K562 (cell line): ENCODE measurements at regions not wholly inside any gene's neighbourhood (a gene's known extent, or its start where the extent isn't known, plus 50 kb on each side); places are given as distances from the start of the nearest gene placed in this dataset.

Experiments
- ATAC-seq: fragments of 200-7000 bp; cut with Tn5 transposase; 3 replicates; pipeline ENCODE4 v1.9.1; 2020; ENCODE audit warnings: moderate library complexity
- BruUV-seq: library from RNA; stranded (reverse); fragments of 400-500 nt; replicated peaks from 2 replicates; lab custom pipeline; 2021; lab: Mats Ljungman, UMichigan
- CTCF ChIA-PET: fragments of 300-600 bp; formaldehyde crosslinking; extraction: SDS; loops from one replicate; lab custom pipeline; 2021; ENCODE audit warnings: low intra/inter-chr PET ratio; lab: Yijun Ruan, JAX
- POLR2A ChIA-PET: fragments of 300-600, 350-650 bp; sonication (Branson Sonifier 250); formaldehyde crosslinking; extraction: SDS; loops from one replicate; lab custom pipeline; 2021; ENCODE audit warnings: antibody characterized with exemption, inconsistent platforms; lab: Yijun Ruan, JAX
- DNase-seq, 4 experiments: peaks; one replicate each; pipeline versions ENCODE4 v3.0.0 to v3.0.0-alpha.2; 2011 to 2018; ENCODE audit warnings: low spot score in 3 of 4, mixed read lengths in 3 of 4; ENCODE audit errors: extremely low read depth in 1 of 4
- FAIRE-seq: peaks from 2 replicates; lab custom pipeline; 2011; peaks lifted over from hg19 to GRCh38; lab: Jason Lieb, UNC
- H2AFZ ChIP-seq: 2 replicates; pipeline ENCODE4 v1.6.0; 2011; ENCODE audit warnings: low read depth, low read length, control low read depth, inconsistent platforms
- H3K27ac ChIP-seq: fragments of 200-600 bp; 3 replicates; pipeline ENCODE4 v1.8.0; 2011; ENCODE audit warnings: low read depth, mild to moderate bottlenecking, control low read depth, inconsistent platforms, low read length, moderate library complexity, mixed read lengths; ENCODE audit errors: extremely low read depth
- H3K27me3 ChIP-seq, 2 experiments: fragments of 300-600 bp in 1 of 2; 2 replicates in 1 of 2; 3 replicates in 1 of 2; pipeline versions ENCODE4 v1.6.0 to v1.8.0; 2011; ENCODE audit warnings: inconsistent platforms in 2 of 2, low read length in 2 of 2, mild to moderate bottlenecking in 1 of 2, mixed read lengths in 1 of 2, moderate library complexity in 1 of 2; ENCODE audit not compliant: control insufficient read depth in 2 of 2, insufficient read depth in 2 of 2
- H3K36me3 ChIP-seq: fragments of 300-600 bp; 3 replicates; pipeline ENCODE4 v1.8.0; 2011; ENCODE audit warnings: mild to moderate bottlenecking, low read length, inconsistent platforms; ENCODE audit not compliant: control insufficient read depth, insufficient read depth
- H3K4me1 ChIP-seq, 2 experiments: fragments of 200-600 bp in 1 of 2; replicated peaks in 1 of 2; 2 replicates in 1 of 2; 3 replicates in 1 of 2; pipeline versions ENCODE4 v1.5.1 to v1.8.0; 2011; ENCODE audit warnings: inconsistent platforms in 2 of 2, low read length in 2 of 2, mild to moderate bottlenecking in 1 of 2, mixed read lengths in 1 of 2, moderate library complexity in 1 of 2; ENCODE audit not compliant: control insufficient read depth in 2 of 2, insufficient read depth in 2 of 2
- H3K4me2 ChIP-seq: 2 replicates; pipeline ENCODE4 v1.6.1; 2011; ENCODE audit warnings: low read length, control low read depth, inconsistent platforms, mixed read lengths; ENCODE audit not compliant: insufficient read depth
- H3K4me3 ChIP-seq: fragments of 200-600 bp; sonication (generic), shearing (Covaris generic); 2 replicates; pipeline ENCODE4 v1.5.1; 2016; ENCODE audit warnings: control low read depth, inconsistent platforms
- H3K79me2 ChIP-seq: fragments of 200-600 bp; 3 replicates; pipeline ENCODE4 v1.8.0; 2011; ENCODE audit warnings: low read length, inconsistent platforms; ENCODE audit not compliant: control insufficient read depth, insufficient read depth
- H3K9ac ChIP-seq, 2 experiments: 2 replicates each; pipeline versions ENCODE4 v1.6.0 to v1.6.1; 2011; ENCODE audit warnings: low read depth in 2 of 2, low read length in 2 of 2, control low read depth in 1 of 2, inconsistent platforms in 1 of 2, mild to moderate bottlenecking in 1 of 2, mixed read lengths in 1 of 2; ENCODE audit not compliant: insufficient read depth in 1 of 2
- H3K9me1 ChIP-seq: one replicate; pipeline ENCODE4 v1.6.0; 2011; ENCODE audit warnings: inconsistent platforms, mild to moderate bottlenecking, low read length, moderate library complexity; ENCODE audit not compliant: control insufficient read depth, insufficient read depth
- H3K9me3 ChIP-seq: replicated peaks from 2 replicates; pipeline ENCODE4 v1.5.1; 2011; ENCODE audit warnings: low read depth, low read length, inconsistent platforms; ENCODE audit not compliant: control insufficient read depth, insufficient read depth
- H4K20me1 ChIP-seq: replicated peaks from 2 replicates; pipeline ENCODE4 v1.6.1; 2011; ENCODE audit warnings: low read length, inconsistent platforms, mixed read lengths; ENCODE audit not compliant: control insufficient read depth, insufficient read depth
- ETS2 ChIP-seq: IDR thresholded peaks from 2 replicates; pipeline ENCODE4 v1.6.1; 2016; ENCODE audit warnings: borderline replicate concordance, missing genetic modification characterization, mild to moderate bottlenecking, moderate library complexity, missing compliant biosample characterization; ENCODE audit not compliant: poor library complexity, severe bottlenecking
- NBN ChIP-seq: fragments of 450-650 bp; IDR thresholded peaks from 2 replicates; pipeline ENCODE4 v1.6.1; 2016; ENCODE audit warnings: low read depth, mild to moderate bottlenecking
- OTX1 ChIP-seq: fragments of 450-650 bp; formaldehyde crosslinking; IDR thresholded peaks from 2 replicates; pipeline ENCODE4 v1.4.0; 2022; ENCODE audit warnings: mild to moderate bottlenecking
- POLR2B ChIP-seq: fragments of 450-650 bp; IDR thresholded peaks from 2 replicates; pipeline ENCODE4 v1.6.1; 2018; ENCODE audit warnings: low read depth; ENCODE audit not compliant: partially characterized antibody
- TAF9B ChIP-seq: fragments of 450-650 bp; IDR thresholded peaks from 2 replicates; pipeline ENCODE4 v1.6.1; 2018; ENCODE audit warnings: mild to moderate bottlenecking; ENCODE audit not compliant: partially characterized antibody
- TBL1XR1 ChIP-seq, 2 experiments: IDR thresholded peaks; 2 replicates each; pipeline ENCODE4 v1.6.1; 2012; ENCODE audit warnings: improper control_type of control experiment in 2 of 2, low read length in 2 of 2, mild to moderate bottlenecking in 1 of 2
- TEAD2 ChIP-seq: fragments of 450-650 bp; IDR thresholded peaks from 2 replicates; pipeline ENCODE4 v1.6.1; 2016; ENCODE audit warnings: missing genetic modification characterization, control low read depth, missing compliant biosample characterization
- ZKSCAN8 ChIP-seq: fragments of 200-800 bp; sonication (Bioruptor generic); IDR thresholded peaks from 2 replicates; pipeline ENCODE4 v1.6.1; 2016; ENCODE audit warnings: missing genetic modification characterization, missing compliant biosample characterization
- WGBS: fragments of 100-300 bp; shearing (Covaris generic); methylation state at CpG from one replicate; pipeline ENCODE4 v1.1.6; 2016; ENCODE audit warnings: low coverage, mixed read lengths; ENCODE audit not compliant: insufficient coverage; ENCODE audit errors: missing lambda C conversion rate; 5-methylcytosine and 5-hydroxymethylcytosine counted together
- in situ Hi-C: fragments of 300-500 bp; cut with MboI; formaldehyde crosslinking; loops from 4 replicates; pipeline ENCODE4 v1.15.0; 2018; ENCODE audit warnings: inconsistent platforms, mixed read lengths
- intact Hi-C: fragments of 100-400 bp; cut with micrococcal nuclease; formaldehyde crosslinking; loops from 2 replicates; pipeline ENCODE4 v1.14.2; 2022
- TF ChIP-seq, protein P1 (sequence below): fragments of 250-450 bp; sonication (Bioruptor Pico); IDR thresholded peaks from 2 replicates; pipeline ENCODE4 v1.4.0; 2020
- TF ChIP-seq, protein P2 (sequence below): fragments of 250-450 bp; sonication (Bioruptor Pico); IDR thresholded peaks from 2 replicates; pipeline ENCODE4 v1.5.0; 2021
- TF ChIP-seq, protein P3 (sequence below): fragments of 250-450 bp; sonication (Bioruptor Pico); IDR thresholded peaks from 2 replicates; pipeline ENCODE4 v1.5.0; 2021; ENCODE audit warnings: mild to moderate bottlenecking, moderate library complexity
- TF ChIP-seq, protein P4 (sequence below): fragments of 250-450 bp; sonication (Bioruptor Pico); IDR thresholded peaks from 2 replicates; pipeline ENCODE4 v1.8.0; 2022; ENCODE audit warnings: moderate library complexity, mild to moderate bottlenecking, inconsistent platforms

DNA sequence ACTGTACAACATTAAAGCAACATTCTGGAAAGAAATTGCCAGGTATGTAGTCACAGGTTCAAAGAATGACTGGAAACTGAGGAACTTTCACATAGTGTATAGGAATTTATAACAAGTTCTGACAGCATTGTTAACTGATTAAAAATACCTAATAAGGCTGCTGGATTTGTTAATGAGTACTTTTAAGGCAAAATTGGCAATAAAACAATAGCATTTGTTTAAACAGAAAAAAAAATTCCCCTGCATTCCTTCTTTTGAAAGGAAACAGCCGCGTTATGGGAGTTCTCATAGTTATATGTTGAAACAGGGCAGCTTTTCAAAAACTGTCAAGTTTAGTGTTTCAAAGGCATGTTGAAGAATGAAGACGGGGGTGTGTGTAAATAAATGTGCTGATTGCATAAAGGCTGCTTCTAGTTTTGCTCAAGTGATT, 282.5 kb upstream of the FAT1 start:
- Histone ChIP-seq H3K79me2 (no peaks in the 10 kb centered on the region), H3K36me3 (no peaks in the 10 kb centered on the region), H3K9me3 (no peaks in the 10 kb centered on the region), H3K4me2 (no peak overlapping the region), H4K20me1 (no peaks in the 10 kb centered on the region), H2AFZ (no peak overlapping the region), H3K9ac (no peak overlapping the region), H3K9me1 (no peaks in the 10 kb centered on the region), H3K27me3 (no peaks in the 10 kb centered on the region), H3K4me1 (no peaks in the 10 kb centered on the region), H3K27ac (no peak overlapping the region), H3K4me3 (no peak overlapping the region)
- ATAC-seq (no peak), DNase-seq (no peak), FAIRE-seq (no peak)
- intact Hi-C loops = no loop called here
- POLR2A ChIA-PET = no interaction called here
- BruUV-seq = no TSS peak
- CTCF ChIA-PET = no interaction called here
- in situ Hi-C loops = no loop called here
- TF ChIP-seq, protein P1, sequence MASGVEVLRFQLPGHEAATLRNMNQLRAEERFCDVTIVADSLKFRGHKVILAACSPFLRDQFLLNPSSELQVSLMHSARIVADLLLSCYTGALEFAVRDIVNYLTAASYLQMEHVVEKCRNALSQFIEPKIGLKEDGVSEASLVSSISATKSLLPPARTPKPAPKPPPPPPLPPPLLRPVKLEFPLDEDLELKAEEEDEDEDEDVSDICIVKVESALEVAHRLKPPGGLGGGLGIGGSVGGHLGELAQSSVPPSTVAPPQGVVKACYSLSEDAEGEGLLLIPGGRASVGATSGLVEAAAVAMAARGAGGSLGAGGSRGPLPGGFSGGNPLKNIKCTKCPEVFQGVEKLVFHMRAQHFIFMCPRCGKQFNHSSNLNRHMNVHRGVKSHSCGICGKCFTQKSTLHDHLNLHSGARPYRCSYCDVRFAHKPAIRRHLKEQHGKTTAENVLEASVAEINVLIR (CRISPR knock-in tag) = no peak
- TF ChIP-seq, protein P2, sequence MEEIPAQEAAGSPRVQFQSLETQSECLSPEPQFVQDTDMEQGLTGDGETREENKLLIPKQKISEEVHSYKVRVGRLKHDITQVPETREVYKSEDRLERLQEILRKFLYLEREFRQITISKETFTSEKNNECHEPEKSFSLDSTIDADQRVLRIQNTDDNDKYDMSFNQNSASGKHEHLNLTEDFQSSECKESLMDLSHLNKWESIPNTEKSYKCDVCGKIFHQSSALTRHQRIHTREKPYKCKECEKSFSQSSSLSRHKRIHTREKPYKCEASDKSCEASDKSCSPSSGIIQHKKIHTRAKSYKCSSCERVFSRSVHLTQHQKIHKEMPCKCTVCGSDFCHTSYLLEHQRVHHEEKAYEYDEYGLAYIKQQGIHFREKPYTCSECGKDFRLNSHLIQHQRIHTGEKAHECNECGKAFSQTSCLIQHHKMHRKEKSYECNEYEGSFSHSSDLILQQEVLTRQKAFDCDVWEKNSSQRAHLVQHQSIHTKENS (CRISPR knock-in tag) = no peak
- TF ChIP-seq NBN (no peak), ZKSCAN8 (CRISPR knock-in tag) (no peak), OTX1 (CRISPR knock-in tag) (no peak), TAF9B (no peak), POLR2B (no peak), TBL1XR1 (IDR thresholded peaks at IDR 0.05; ENCODE audit: low read length in 2 of 2) (no peak), ETS2 (tag) (no peak), TEAD2 (no peak)
- TF ChIP-seq, protein P3, sequence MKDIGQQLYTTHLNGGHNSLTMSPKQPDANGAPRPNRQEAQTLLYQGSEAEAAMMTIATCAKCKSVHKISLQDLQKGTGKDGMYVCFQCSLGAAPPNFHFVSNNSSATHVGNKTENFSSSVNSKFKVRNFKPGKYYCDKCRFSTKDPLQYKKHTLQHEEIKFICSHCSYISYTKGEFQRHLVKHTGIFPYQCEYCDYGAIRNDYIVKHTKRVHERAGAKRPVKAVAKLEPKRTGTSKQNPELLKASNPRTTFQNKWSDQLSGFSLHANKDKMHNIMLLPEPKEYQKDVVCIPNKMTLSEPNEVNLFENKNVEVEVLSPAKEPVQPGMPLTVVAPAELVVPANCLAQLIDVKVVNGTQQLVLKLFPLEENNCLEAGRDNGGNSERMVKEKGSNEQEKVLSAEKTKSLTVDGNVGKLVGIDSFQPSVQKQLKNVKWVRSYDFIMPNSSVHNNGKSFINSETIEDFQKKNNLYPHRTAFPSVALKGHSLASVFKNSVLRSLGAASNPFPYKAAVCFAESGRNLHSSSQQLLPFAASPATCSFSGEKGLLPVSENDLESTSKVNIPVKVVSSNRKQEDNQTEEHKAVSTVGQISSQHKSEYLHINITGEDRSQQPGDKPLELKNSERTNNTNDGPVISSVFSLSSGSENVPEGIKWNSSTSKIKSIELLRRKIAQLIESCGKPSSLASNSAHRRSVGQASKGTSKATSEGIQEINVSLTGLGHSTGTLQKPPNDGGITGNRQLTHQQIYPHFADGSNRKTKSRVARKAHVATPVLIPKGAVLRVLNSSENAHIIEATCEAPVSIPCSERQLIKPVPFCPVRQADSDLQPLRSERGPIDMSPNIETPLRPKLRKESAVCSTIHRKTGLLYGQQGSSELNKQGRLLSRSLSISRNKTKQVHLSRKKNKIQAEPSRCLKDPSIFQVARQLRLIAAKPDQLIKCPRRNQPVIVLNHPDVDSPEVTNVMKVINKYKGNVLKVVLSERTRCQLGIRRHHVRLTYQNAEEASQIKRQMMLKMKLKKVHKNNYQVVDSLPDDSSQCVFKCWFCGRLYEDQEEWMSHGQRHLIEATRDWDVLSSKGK (CRISPR knock-in tag) = no peak
- TF ChIP-seq, protein P4, sequence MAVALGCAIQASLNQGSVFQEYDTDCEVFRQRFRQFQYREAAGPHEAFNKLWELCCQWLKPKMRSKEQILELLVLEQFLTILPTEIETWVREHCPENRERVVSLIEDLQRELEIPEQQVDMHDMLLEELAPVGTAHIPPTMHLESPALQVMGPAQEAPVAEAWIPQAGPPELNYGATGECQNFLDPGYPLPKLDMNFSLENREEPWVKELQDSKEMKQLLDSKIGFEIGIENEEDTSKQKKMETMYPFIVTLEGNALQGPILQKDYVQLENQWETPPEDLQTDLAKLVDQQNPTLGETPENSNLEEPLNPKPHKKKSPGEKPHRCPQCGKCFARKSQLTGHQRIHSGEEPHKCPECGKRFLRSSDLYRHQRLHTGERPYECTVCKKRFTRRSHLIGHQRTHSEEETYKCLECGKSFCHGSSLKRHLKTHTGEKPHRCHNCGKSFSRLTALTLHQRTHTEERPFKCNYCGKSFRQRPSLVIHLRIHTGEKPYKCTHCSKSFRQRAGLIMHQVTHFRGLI = no peak
- WGBS = 0% methylated on average over 3 of the region's 3 CpGs
